Urothelium cell line (cell line): ENCODE measurements at regions not wholly inside any gene's neighbourhood (a gene's known extent, or its start where the extent isn't known, plus 50 kb on each side); places are given as distances from the start of the nearest gene placed in this dataset.
"Not testable (repeated sequence)": the region's sequence is repeated elsewhere in the genome, so short reads cannot be mapped to it uniquely, and the experiment has no call there.

Experiments used
- DNase-seq: peaks from one replicate; pipeline ENCODE4 v3.0.0; 2011; ENCODE audit warnings: low spot score, mixed read lengths
- FAIRE-seq: peaks from 2 replicates; lab custom pipeline; 2011; peaks lifted over from hg19 to GRCh38; lab: Jason Lieb, UNC

DNA sequence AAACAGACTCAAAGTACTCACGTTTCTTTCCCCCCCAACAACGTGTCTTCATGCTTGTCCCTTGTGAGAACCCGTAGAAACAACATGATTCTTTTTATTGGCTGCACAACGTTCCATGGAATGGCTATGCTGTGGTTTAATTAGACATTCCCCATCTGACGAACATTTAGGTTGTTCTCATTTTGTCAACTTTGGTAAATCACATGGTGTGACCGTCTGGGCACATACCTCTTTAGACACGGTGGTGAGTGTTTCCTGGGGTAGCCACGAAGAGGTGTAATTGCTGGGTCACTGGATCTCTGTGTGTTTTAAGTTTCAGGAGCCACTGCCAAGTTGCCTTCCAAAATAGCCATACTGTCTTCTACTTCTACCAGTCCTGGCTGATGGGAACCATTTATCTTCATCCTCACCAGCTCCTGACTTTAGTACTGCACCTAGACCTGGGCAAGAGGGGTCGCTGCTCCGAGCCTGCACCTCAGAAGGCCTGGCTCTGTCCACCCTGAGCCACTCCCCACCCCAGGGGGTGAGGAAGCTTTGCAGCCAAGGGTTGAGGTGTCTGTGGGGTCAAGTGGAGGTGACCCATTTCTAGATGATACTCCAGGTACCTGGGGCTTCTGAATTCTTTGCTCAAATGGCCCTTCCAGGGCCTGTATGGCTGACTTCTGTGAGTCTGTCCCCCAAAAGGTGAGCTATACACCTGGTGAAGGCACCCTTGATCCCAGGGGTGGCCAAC lies 84.7 kb downstream of the IRX5 start:
- peak; percentile 30 for FAIRE-seq
- no peak for DNase-seq

DNA sequence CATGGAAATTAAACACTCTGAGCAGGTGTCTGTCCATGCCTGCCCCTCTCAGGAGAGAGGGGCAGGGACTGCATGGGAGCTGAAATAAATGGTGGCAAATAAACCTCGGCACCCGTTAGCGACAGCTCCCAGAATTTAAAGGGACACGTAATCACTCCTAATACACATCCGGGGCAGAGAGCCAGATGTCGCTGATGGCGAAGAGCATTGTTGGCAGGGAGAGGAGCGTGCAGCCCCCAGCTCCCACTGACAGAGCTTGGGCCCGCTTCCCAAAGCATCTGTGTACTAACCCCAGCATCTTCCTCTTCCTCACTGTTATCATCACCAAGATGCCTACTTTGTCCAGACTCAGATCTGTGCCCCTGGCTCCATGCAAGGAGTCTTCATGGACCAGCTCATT lies 85.8 kb downstream of the IRX5 start:
- FAIRE-seq = no peak
- DNase-seq = no peak

DNA sequence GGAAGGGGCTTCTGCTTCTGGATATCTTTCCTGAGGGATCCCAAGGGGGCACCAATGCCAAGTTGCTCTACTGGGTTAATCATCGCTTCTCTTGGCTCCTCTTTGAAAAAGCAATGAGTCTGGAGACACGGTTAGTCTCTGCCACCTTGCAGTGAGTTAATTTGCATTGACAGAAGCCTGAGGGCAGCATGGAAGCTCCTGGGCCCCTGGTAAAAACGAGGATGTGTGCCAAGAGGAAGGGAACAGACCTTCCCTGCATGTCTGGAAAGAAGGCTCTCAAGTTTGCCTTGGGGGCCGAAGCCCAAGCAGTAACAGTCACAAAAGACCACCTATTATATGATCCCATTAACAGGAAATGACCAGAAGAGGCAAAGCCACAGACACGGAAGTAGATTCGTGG lies 86.7 kb downstream of the IRX5 start:
- DNase-seq = no peak

DNA sequence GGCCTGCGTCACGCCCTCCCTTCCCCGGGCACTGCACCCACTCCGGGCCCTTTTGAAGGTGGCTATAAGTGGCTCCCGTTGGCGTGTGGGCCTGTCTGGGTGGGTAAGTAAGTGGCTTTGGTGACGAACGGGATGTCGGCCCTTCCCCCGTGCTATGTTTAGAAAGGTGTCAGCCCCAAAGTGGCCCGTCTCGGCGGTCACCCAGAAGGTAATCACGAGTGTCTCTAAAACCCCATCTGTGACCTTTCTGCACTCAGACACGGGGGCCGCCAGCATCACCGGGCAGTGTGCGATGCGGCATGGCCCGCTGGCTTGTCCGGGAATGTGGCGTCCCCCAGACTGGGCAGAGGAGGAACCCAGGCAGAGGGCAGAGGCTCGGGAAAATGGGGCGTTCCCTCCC lies 88.2 kb downstream of the IRX5 start:
- no peak for FAIRE-seq
- no peak for DNase-seq

More for the DNA sequence above, 86.7 kb downstream of the IRX5 start:
- no peak for FAIRE-seq

DNA sequence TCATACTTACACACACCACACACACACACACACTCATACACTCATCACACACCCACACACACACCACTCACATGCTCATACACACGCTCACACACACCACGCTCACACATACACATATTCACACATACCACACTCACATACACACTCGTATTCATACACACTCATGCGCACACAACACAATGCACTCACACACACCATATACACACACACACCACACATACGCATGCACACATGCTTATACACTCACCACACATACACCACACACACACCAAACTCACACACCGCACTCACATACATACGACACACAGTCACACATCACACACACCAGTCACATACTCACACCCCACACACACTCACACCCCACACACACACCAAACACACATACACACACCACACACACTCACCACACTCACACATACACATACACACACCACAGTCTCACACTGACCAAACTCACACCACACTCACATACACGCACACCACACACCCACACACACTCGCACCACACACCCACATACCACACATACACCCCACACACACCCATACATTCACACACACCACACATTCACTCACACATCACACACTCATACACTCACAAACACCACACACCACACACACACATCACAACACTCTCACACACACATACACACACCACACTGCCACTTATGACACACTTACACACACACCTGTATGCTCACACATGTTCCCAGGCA lies 88.9 kb downstream of the IRX5 start:
- FAIRE-seq (peak; percentile 99), DNase-seq (no peak)

DNA sequence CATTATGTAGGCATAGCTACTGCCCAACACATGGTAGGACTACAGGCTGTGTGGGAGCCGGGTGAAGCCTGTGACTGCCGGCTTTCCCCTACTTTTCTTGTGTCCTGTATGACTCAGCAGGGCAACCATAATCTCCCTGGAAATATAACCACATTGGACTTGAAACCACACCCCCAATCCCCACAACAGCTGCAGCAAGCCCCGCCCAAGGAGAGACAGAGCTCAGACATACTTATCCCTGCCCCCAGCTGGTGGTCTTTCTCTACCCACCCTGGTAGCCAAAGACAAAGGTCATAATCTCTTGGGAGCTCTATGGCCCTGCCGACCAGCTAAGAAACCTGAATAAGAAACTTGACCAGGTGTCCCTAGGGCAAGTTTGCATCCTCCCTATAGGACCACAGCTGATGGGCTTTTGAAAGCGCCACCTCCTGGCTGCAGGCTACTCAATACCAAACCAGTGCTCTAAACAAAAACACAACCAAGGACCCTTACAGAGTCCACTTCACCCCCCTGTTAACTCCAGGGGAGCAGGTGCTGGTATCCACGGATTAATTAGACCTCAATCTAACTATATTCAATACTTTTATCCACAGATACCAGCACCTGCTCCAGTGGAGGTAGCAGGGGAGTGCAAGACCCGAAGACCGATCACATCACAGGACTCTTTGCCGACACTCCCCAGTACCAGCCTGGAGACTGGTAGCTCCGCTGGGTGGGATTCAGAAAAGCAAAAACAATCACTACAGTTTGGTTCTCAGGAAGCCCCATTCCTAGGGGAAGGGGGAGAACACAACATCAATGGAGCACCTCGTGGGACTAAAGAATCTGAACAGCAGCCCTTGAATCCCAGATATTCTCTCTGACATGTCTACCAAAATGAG lies 91.2 kb downstream of the IRX5 start:
- peak; percentile 66 for DNase-seq

DNA sequence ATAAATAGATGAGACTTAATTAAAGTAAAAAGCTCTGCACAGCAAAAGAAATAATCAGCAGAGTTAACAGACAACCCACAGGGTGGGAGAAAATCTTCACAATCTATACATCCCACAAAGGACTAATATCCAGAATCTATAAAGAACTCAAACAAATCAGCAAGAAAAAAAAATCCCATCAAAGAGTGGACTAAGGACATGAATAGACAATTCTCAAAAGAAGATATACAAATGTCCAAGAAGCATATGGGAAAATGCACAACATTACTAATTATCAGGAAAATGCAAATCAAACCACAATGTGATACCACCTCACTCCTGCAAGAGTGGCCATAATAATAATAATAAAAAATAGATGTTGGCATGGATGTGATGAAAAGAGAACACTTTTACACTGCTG lies 96.6 kb downstream of the IRX5 start:
- DNase-seq, FAIRE-seq: not testable (repeated sequence)

More for the DNA sequence above, 91.2 kb downstream of the IRX5 start:
- FAIRE-seq = no peak

DNA sequence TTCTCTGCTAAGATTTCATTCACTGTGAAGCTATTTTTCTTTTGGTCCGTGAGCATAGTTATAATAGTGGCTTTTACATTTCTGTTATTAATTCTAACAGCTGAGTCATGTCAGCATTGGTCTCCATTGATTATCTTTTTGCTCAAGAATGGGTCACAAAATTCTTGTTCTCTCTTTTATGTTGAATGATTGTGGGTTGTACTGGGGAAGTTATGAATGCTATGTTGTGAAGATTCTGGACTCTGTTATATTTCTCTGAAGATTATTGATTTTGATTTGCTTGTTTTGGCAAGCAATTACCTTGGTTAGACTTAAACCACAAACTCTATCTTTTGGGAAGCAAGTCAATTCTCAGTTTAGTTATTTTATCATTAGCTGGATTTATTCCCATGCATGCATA lies 98.8 kb downstream of the IRX5 start:
- DNase-seq (no peak), FAIRE-seq (no peak)

DNA sequence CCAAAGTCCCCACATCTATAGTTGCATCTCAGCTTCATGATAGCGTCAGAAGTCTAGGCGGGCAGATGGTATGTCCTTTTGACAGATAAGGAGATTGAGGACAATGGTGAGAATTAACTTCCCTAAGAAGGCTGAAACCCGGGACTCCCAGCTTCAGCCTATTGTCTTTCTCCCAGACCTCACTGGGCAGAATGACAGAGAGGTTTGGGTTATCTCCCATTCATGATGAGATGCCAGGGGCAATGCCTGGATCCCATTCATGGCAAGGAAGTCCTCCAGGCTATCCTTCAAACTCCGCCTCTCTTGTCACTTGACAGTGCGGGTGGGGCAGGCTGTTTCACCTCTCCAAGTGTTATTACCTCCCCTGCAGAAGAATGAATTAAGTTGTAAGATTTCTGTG lies 100.3 kb downstream of the IRX5 start:
- DNase-seq (no peak), FAIRE-seq (no peak)

DNA sequence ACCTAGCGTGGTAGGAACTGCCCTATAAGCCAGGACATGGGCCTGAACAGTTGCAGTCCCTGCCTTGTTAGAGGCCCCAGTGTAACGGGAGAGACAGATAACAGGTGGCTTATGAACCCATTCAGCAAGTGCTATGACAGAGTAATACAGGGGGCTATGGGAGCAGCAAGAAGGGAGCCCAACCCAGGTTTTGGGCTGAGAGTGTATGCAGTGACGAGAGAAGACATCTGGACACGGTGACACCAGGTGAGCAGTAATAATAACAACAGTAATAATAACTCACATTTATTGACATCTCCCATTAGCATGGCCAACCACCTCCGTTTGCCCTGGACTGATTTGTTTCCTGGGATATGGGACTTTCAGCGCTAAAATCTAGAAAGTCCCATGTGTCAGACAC lies 100.8 kb downstream of the IRX5 start:
- FAIRE-seq = no peak

DNA sequence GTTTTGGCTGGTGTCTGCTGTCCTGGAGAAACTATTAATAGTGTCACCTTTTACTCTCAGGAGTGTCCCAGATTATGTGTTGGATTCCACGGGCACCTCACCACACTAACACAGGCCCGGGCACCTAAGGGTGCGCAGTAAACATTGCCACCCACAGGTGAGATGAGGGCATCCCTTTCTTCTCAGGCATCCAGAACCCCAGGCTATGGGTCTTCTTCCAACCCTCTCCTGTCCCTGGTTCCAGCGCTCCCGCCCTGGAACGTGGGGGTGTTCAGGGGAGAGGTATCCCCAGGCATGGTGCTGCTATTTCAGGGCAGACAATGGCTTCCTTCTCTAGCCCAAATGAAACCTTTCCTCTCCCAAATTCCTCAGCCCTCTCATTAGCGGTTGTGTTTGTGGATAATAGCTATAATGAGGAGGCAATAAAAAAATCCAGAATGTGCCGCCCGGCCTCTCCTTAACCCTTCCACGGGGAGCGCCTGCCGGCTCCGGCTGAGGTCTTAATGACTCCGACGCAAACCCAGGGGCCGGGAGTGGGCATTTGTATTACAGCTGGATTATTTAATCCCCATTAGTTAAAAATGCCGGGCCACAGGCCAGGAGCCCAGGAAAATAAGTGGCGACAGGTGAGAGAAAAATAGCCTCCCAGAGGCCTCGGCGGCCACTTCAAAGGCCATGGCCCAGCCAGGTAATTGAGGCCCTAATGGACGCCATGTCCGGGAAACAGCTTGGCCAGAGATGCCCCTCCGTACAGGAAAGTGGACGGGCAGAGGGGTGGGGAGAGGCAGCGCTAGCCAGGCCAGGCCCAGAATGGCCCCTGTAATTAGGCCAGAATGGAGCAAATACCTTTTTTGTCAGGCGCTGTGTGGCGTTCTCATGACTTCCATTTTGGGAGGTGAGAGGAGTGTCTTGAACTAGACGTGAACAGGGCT lies 102.8 kb downstream of the IRX5 start:
- DNase-seq (no peak), FAIRE-seq (no peak)

More for the DNA sequence above, 100.8 kb downstream of the IRX5 start:
- no peak for DNase-seq

DNA sequence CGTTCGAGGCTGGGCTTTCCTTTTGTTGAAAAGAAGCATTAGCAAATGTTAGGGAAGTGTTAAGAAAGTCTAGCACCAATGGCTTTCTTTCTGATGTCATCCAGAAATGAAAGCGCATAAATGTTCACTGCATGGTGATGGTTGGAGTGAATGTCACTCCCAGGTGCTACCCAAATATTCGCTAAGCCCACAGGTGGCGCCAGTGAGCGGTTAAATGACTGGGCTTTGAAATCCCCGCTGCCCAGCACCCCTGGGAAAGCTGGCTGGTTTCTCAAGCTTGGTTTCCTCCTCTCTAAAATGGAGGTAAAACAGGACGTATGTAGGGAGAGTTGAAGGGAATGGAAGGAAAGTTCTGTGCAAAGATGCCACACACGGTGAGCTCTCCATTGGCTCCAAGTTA lies 104.4 kb downstream of the IRX5 start:
- peak; percentile 23 for DNase-seq
- no peak for FAIRE-seq

DNA sequence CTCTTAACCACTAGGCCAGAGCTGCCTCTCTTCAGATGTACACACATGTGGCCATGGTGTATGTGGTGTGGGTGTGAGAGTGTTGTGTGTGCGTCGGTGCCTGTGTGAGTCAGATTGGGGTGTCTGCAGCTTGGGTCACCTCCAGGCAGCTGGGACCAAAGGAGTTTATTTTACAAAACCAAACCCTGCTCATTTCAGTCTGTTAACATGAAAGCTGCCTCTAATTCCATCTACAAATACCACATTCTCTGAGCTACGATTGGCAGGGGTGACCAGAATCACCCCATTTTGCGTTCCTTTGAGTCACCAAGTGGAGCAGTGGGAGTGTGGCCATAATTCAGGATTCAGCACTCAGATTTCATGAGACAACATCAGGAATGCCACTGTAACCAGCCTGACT lies 105.3 kb downstream of the IRX5 start:
- no peak for FAIRE-seq
- no peak for DNase-seq

DNA sequence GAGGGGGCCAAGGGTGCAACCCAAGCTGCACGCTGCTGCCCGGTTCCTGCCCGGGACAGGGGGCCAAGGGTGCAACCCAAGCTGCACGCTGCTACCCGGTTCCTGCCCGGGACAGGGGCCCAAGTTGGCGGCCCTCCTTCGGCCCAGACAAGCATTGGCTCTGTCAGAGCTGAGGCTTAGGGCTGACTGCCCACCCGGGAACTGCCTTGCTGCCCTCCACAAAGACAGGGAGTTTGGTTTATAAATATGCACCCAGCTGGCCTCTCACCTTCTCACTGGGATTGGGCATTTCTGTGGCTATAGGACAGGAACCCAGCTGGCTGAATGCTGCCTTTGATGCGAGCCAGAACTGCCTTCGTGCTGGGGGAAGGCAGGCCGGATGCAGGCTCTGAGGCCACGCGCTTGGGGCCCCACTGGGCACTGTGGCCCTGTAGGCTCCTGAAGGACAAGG lies 105.7 kb downstream of the IRX5 start:
- no peak for DNase-seq
- FAIRE-seq = no peak

DNA sequence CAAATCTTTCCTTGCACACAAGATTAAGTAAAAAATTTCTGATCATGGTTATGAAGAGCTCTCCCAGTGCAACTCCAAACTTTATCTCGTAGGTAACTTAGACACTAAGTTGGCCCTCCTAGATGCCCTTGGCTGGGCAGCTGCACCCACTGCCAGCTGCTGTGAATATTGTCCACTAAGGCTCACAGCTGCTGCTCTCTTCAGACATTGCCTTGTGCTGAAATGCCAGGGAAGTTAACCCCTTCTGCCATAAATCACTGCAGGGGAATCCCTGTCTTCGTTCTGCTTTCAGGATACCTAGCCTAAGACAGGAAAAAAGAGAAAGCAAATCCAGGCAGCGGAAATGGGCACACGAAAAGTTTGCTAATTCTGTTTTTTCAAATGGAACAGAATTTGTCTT lies 106.4 kb downstream of the IRX5 start:
- DNase-seq (no peak), FAIRE-seq (no peak)

DNA sequence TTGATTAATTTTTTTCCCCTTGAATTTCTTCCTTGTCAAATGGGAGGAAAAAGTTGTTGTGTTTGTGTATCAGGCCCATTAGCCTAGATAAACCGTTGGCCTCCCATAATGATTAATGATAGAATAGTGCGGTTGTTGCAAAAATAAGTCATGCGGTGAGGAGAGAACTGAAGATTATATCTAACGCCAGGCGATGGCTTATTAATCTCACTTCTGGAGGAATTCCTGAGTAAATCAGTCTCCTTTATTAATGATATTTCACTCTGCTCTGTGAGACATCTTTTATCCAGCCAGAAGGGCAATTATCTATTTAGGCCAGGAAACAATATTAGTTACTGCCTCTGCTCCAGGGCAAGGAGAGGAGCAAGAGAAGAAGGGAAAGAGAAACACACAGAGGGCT lies 107.3 kb downstream of the IRX5 start:
- DNase-seq = no peak
- FAIRE-seq = no peak

DNA sequence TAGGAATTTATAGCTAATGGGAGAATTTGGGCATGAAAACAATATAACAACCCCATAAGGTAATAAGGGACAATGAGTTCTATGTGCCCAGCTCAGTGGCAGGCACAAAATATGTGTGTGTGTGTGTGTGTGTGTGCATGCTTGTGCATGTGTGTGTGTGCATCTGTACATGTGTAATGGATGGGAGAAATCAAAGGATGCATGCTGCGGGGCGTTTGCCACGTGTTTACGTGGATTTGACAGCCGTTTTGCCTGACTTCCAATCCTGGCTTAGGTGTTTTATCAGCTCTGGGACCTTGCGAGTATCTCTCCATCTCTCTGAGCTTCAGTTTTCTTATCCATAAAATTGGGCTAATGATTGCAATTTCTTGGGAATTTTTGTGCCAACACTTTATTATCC lies 108.4 kb downstream of the IRX5 start:
- FAIRE-seq (no peak), DNase-seq (no peak)

DNA sequence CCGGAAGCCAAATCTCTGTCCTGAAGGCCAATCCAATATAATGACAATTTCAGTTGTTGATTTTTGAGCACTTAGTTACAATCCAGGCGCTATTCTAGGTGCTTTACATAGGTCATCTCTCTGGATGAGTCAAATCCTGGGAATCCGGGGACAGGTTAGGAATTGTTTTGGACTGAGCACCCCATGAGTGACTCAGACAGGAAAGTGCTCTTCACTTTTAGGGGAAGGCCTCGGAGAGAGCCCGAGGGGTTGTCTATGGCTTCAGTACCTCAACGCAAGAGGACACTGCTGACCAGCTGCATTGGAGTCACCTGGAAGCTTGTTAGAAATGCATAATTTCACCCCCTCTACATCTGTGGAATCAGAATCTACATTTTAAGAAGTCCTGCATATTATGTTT lies 108.8 kb downstream of the IRX5 start:
- DNase-seq (peak; percentile 38), FAIRE-seq (no peak)

DNA sequence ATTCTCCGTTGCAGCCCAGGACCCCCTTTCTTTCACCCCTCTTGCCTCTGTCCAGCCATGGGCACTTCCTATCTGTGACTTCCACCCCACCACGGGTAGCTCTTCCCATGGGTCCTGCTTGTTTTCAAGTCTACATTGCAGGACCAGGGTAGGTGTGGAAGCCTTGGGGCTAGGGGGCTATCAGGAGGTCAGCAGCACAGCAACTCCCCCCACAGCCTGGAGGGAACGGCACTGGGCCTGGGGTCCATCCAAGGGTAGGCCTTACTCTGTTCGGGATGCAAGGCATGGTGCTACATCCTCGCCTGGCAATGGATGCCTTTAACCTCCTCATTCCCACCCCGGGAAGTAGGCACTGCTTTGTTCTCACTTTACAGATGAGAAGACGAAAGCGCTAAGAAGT lies 109.3 kb downstream of the IRX5 start:
- FAIRE-seq (no peak), DNase-seq (no peak)

DNA sequence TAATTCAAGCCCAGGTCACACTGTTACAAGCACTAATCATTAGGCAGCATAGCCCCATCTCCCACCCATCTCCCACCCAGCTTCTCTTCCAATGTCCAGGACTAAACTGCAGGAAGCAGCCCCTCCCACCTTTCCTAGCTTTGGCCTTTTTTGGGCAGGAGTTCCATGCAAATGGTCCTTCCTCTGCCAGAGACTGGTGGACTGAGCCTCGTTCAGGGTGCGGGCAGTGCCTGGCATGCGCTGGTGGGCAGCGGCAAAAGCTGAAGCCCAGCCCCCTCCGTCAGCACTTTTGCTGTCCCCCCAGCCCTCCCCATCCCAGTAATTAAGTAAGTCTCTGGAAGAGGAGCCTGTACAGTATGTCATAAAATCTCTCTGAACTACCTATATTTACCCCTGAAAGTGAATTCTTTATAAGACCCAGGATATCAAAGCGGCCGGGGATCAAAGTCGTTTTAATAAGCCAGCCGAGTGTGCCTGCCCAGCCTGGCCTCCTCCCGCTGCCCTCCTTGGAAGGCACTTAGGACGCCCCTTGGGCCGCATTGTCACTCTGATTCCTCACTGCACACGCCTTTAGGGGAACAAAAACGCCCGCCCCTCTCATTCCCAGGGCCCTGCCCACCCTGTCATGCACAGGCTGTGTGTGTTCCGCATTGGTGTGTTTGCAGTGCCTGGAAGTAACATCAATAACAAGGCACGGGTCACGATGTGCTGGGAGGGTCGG lies 109.9 kb downstream of the IRX5 start:
- FAIRE-seq = no peak
- DNase-seq = no peak
